WTC11 (cell line): ENCODE measurements at regions not wholly inside any gene's neighbourhood (a gene's known extent, or its start where the extent isn't known, plus 50 kb on each side); places are given as distances from the start of the nearest gene placed in this dataset.

Experiments used
- ATAC-seq: fragments of 200-7000 bp; cut with Tn5 transposase; 2 replicates; pipeline ENCODE4 v1.10.0; 2021; ENCODE audit warnings: mild to moderate bottlenecking, moderate library complexity
- CTCF ChIA-PET: fragments of 300-600 bp; sonication (Branson Sonifier 250); formaldehyde crosslinking; loops from one replicate; lab custom pipeline; 2021; ENCODE audit warnings: antibody characterized with exemption; lab: Charles Lee
- POLR2A ChIA-PET: fragments of 350-600 bp; sonication (Branson Sonifier 250); formaldehyde crosslinking; loops from one replicate; lab custom pipeline; 2021; ENCODE audit warnings: antibody characterized with exemption; lab: Charles Lee
- DNase-seq: peaks from one replicate; pipeline ENCODE4 v3.0.0; 2021; ENCODE audit warnings: low spot score
- H3K27ac Mint-ChIP-seq: 2 replicates; pipeline ENCODE4 v1.8.0; 2021; ENCODE audit warnings: mixed read lengths
- H3K27me3 Mint-ChIP-seq: 2 replicates; pipeline ENCODE4 v1.8.0; 2021; ENCODE audit warnings: low read depth, mild to moderate bottlenecking, moderate library complexity, mixed read lengths
- H3K36me3 Mint-ChIP-seq: 2 replicates; pipeline ENCODE4 v1.8.0; 2021; ENCODE audit warnings: mixed read lengths
- H3K4me1 Mint-ChIP-seq: 2 replicates; pipeline ENCODE4 v1.8.0; 2022; ENCODE audit warnings: mixed read lengths
- H3K4me3 Mint-ChIP-seq: 2 replicates; pipeline ENCODE4 v1.8.0; 2021; ENCODE audit warnings: mild to moderate bottlenecking, moderate library complexity, mixed read lengths
- H3K9me3 Mint-ChIP-seq: 2 replicates; pipeline ENCODE4 v1.8.0; 2021; ENCODE audit warnings: mixed read lengths
- CTCF ChIP-seq: fragments of 200-600 bp; IDR thresholded peaks from 2 replicates; pipeline ENCODE4 v1.8.0; 2022; ENCODE audit warnings: antibody characterized with exemption
- ETV6 ChIP-seq: sonication (generic); formaldehyde crosslinking; IDR thresholded peaks from 2 replicates; pipeline ENCODE4 v1.8.1; 2022; ENCODE audit warnings: mild to moderate bottlenecking, missing genetic modification reagents
- FOXP4 ChIP-seq: sonication (generic); formaldehyde crosslinking; IDR thresholded peaks from 2 replicates; pipeline ENCODE4 v1.8.0; 2022; ENCODE audit warnings: mild to moderate bottlenecking, missing genetic modification reagents
- MAX ChIP-seq: sonication (generic); formaldehyde crosslinking; IDR thresholded peaks from 2 replicates; pipeline ENCODE4 v1.8.0; 2022; ENCODE audit warnings: mild to moderate bottlenecking, missing genetic modification reagents
- MYBL2 ChIP-seq: sonication (generic); formaldehyde crosslinking; IDR thresholded peaks from 2 replicates; pipeline ENCODE4 v1.8.1; 2023; ENCODE audit warnings: mild to moderate bottlenecking, moderate library complexity, missing genetic modification reagents
- NFATC4 ChIP-seq: fragments of 250-450 bp; sonication (Bioruptor Pico); IDR thresholded peaks from 2 replicates; pipeline ENCODE4 v1.9.0; 2021; ENCODE audit warnings: mild to moderate bottlenecking
- OVOL2 ChIP-seq: fragments of 250-450 bp; sonication (Bioruptor Pico); IDR thresholded peaks from 2 replicates; pipeline ENCODE4 v1.9.0; 2021; ENCODE audit warnings: mild to moderate bottlenecking, borderline replicate concordance
- PRRX2 ChIP-seq: fragments of 250-450 bp; sonication (Bioruptor Pico); IDR thresholded peaks from 2 replicates; pipeline ENCODE4 v1.8.0; 2021; ENCODE audit warnings: mild to moderate bottlenecking
- TP53 ChIP-seq: sonication (generic); formaldehyde crosslinking; IDR thresholded peaks from 2 replicates; pipeline ENCODE4 v1.8.1; 2023; ENCODE audit warnings: mild to moderate bottlenecking, missing genetic modification reagents
- USF1 ChIP-seq: sonication (generic); formaldehyde crosslinking; IDR thresholded peaks from 2 replicates; pipeline ENCODE4 v1.8.0; 2022; ENCODE audit warnings: mild to moderate bottlenecking, missing genetic modification reagents
- ZNF219 ChIP-seq: sonication (generic); formaldehyde crosslinking; IDR thresholded peaks from 2 replicates; pipeline ENCODE4 v1.8.0; 2023; ENCODE audit warnings: missing genetic modification reagents, mild to moderate bottlenecking, borderline replicate concordance
- ZNF317 ChIP-seq: sonication (generic); formaldehyde crosslinking; IDR thresholded peaks from 2 replicates; pipeline ENCODE4 v1.8.1; 2023; ENCODE audit warnings: low read depth, mild to moderate bottlenecking, moderate library complexity, missing genetic modification reagents, borderline replicate concordance
- TF ChIP-seq, protein P1 (sequence below): sonication (generic); formaldehyde crosslinking; IDR thresholded peaks from 2 replicates; pipeline ENCODE4 v1.8.0; 2023; ENCODE audit warnings: mild to moderate bottlenecking, missing genetic modification reagents
- TF ChIP-seq, protein P2 (sequence below): sonication (generic); formaldehyde crosslinking; IDR thresholded peaks from 2 replicates; pipeline ENCODE4 v1.8.1; 2023; ENCODE audit warnings: mild to moderate bottlenecking, missing genetic modification reagents, moderate library complexity
- TF ChIP-seq, protein P3 (sequence below): fragments of 250-450 bp; sonication (Bioruptor Pico); IDR thresholded peaks from 2 replicates; pipeline ENCODE4 v1.9.0; 2021; ENCODE audit warnings: moderate library complexity, mild to moderate bottlenecking, inconsistent platforms, borderline replicate concordance

GRCh38 chr9:88312045-88312444 lies 76.2 kb upstream of the SPIN1 start:
- CTCF ChIA-PET: interaction anchor here (1.6 kb wide), 1 partner anchor 9 kb away, joined by 4 read pairs; no protein-coding TSS in a partner anchor
- Mint-ChIP-seq H3K36me3 (no peaks in the 10 kb centered on the region), H3K27me3 (no peaks in the 10 kb centered on the region), H3K9me3 (no peaks in the 10 kb centered on the region), H3K27ac (peak overlapping the region; percentile 71), H3K4me3 (no peak overlapping the region), H3K4me1 (peaks cover 54% of the 10 kb centered on the region)
- DNase-seq: no peak
- no peak for TF ChIP-seq USF1 (CRISPR knock-in tag)
- TF ChIP-seq PRRX2 (CRISPR knock-in tag): no peak
- ATAC-seq: no peak
- POLR2A ChIA-PET: no interaction called here

GRCh38 chr9:88310310-88310980 lies 77.8 kb upstream of the SPIN1 start:
- TF ChIP-seq OVOL2 (CRISPR knock-in tag) (no peak), TP53 (CRISPR knock-in tag) (no peak), MAX (no peak), ZNF219 (CRISPR knock-in tag) (no peak), ETV6 (CRISPR knock-in tag) (peak; percentile 57; the same call in 1 of the 2 replicates)
- TF ChIP-seq, protein P1, sequence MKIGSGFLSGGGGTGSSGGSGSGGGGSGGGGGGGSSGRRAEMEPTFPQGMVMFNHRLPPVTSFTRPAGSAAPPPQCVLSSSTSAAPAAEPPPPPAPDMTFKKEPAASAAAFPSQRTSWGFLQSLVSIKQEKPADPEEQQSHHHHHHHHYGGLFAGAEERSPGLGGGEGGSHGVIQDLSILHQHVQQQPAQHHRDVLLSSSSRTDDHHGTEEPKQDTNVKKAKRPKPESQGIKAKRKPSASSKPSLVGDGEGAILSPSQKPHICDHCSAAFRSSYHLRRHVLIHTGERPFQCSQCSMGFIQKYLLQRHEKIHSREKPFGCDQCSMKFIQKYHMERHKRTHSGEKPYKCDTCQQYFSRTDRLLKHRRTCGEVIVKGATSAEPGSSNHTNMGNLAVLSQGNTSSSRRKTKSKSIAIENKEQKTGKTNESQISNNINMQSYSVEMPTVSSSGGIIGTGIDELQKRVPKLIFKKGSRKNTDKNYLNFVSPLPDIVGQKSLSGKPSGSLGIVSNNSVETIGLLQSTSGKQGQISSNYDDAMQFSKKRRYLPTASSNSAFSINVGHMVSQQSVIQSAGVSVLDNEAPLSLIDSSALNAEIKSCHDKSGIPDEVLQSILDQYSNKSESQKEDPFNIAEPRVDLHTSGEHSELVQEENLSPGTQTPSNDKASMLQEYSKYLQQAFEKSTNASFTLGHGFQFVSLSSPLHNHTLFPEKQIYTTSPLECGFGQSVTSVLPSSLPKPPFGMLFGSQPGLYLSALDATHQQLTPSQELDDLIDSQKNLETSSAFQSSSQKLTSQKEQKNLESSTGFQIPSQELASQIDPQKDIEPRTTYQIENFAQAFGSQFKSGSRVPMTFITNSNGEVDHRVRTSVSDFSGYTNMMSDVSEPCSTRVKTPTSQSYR (CRISPR knock-in tag): no peak
- ChIA-PET POLR2A (interaction anchor here (0.7 kb wide), 1 partner anchor 92 kb away, joined by 10 read pairs; no protein-coding TSS in a partner anchor), CTCF (interaction anchor here (0.8 kb wide), 1 partner anchor 78 kb away, joined by 3 read pairs; the partner anchor contains the start of gene SPIN1)
- Mint-ChIP-seq H3K36me3 (no peaks in the 10 kb centered on the region), H3K4me1 (peaks cover 54% of the 10 kb centered on the region), H3K27ac (peak overlapping the region; percentile 39), H3K27me3 (no peaks in the 10 kb centered on the region), H3K9me3 (no peaks in the 10 kb centered on the region), H3K4me3 (no peak overlapping the region)
- DNase-seq (peak; percentile 65), ATAC-seq (peak; percentile 63)

GRCh38 chr9:88308831-88309560 lies 79.2 kb upstream of the SPIN1 start:
- POLR2A ChIA-PET: interaction anchor here (0.6 kb wide), 1 partner anchor 249 kb away, joined by 3 read pairs; no protein-coding TSS in a partner anchor
- TF ChIP-seq FOXP4 (CRISPR knock-in tag) (no peak), NFATC4 (CRISPR knock-in tag) (no peak), ZNF317 (no peak), CTCF (no peak), USF1 (CRISPR knock-in tag) (no peak), MYBL2 (CRISPR knock-in tag) (no peak)
- TF ChIP-seq, protein P2, sequence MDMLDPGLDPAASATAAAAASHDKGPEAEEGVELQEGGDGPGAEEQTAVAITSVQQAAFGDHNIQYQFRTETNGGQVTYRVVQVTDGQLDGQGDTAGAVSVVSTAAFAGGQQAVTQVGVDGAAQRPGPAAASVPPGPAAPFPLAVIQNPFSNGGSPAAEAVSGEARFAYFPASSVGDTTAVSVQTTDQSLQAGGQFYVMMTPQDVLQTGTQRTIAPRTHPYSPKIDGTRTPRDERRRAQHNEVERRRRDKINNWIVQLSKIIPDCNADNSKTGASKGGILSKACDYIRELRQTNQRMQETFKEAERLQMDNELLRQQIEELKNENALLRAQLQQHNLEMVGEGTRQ (CRISPR knock-in tag): no peak
- TF ChIP-seq, protein P3, sequence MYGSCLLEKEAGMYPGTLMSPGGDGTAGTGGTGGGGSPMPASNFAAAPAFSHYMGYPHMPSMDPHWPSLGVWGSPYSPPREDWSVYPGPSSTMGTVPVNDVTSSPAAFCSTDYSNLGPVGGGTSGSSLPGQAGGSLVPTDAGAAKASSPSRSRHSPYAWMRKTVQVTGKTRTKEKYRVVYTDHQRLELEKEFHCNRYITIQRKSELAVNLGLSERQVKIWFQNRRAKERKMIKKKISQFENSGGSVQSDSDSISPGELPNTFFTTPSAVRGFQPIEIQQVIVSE (CRISPR knock-in tag): no peak

More at GRCh38 chr9:88308831-88309560, 79.2 kb upstream of the SPIN1 start:
- Mint-ChIP-seq H3K27ac (no peak overlapping the region), H3K36me3 (no peaks in the 10 kb centered on the region), H3K4me1 (peaks cover 51% of the 10 kb centered on the region), H3K4me3 (no peak overlapping the region), H3K9me3 (no peaks in the 10 kb centered on the region), H3K27me3 (no peaks in the 10 kb centered on the region)
- no peak for DNase-seq
- CTCF ChIA-PET: interaction anchor here (1.4 kb wide), 1 partner anchor 270 kb away, joined by 3 read pairs; no protein-coding TSS in a partner anchor
- no peak for ATAC-seq
